ENCODE measurements at regions not wholly inside any gene's neighbourhood (a gene's known extent, or its start where the extent isn't known, plus 50 kb on each side); places are given as distances from the start of the nearest gene placed in this dataset.

GRCh38 chr20:22529150-22530019, 55.0 kb downstream of the FOXA2 start:
- H3K36me3 ChIP-seq, result no peaks in the 10 kb centered on the region
- H3K9me3 ChIP-seq, result no peaks in the 10 kb centered on the region
- no peak overlapping the region for H3K27ac ChIP-seq
- no peaks in the 10 kb centered on the region for H3K4me1 ChIP-seq
- no peak for DNase-seq
- peaks cover 0 to 24% (median 0%) of the 10 kb centered on the region in 4 donors for H3K27me3 ChIP-seq
- H3K4me3 ChIP-seq, result no peak overlapping the region
- WGBS, 2 donors, result 55 to 56% methylated on average over 10 to 13 of the region's 13 CpGs
- TF ChIP-seq POLR2A (IDR thresholded peaks at IDR 0.05) (no peak), CTCF (IDR thresholded peaks at IDR 0.05) (no peak)
- intact Hi-C loops (cut with DNase I), result no loop called here

- WGBS, 2 donors, result 69 to 84% methylated on average over 3 of the region's 3 CpGs
These were observed 57.8 kb downstream of the FOXA2 start for GRCh38 chr20:22526512-22527012.

GRCh38 chr20:22525821-22526220, 58.6 kb downstream of the FOXA2 start:
- WGBS, 2 donors, result 66 to 70% methylated on average over 6 of the region's 7 CpGs
- no peaks in the 10 kb centered on the region for H3K36me3 ChIP-seq
- peaks cover 0 to 41% (median 0%) of the 10 kb centered on the region in 4 donors for H3K27me3 ChIP-seq
- no peaks in the 10 kb centered on the region for H3K9me3 ChIP-seq
- H3K4me1 ChIP-seq, result no peaks in the 10 kb centered on the region
- intact Hi-C loops (cut with DNase I), result no loop called here
- TF ChIP-seq CTCF (IDR thresholded peaks at IDR 0.05), result no peak
- no peak for TF ChIP-seq POLR2A (IDR thresholded peaks at IDR 0.05)
- no peak overlapping the region for H3K27ac ChIP-seq
- no peak for DNase-seq
- no peak overlapping the region for H3K4me3 ChIP-seq

More at GRCh38 chr20:22526512-22527012, 57.8 kb downstream of the FOXA2 start:
- Histone ChIP-seq H3K9me3 (no peaks in the 10 kb centered on the region), H3K27ac (no peak overlapping the region), H3K4me3 (no peak overlapping the region), H3K36me3 (no peaks in the 10 kb centered on the region), H3K27me3 (peaks cover 0 to 47% (median 0%) of the 10 kb centered on the region in 4 donors), H3K4me1 (no peaks in the 10 kb centered on the region)
- intact Hi-C loops (cut with DNase I), result no loop called here
- DNase-seq, result no peak
- no peak for TF ChIP-seq CTCF (IDR thresholded peaks at IDR 0.05)
- no peak for TF ChIP-seq POLR2A (IDR thresholded peaks at IDR 0.05)

- H3K4me3 ChIP-seq, result no peak overlapping the region
- TF ChIP-seq CTCF (IDR thresholded peaks at IDR 0.05), result no peak
- TF ChIP-seq POLR2A (IDR thresholded peaks at IDR 0.05), result no peak
- no peaks in the 10 kb centered on the region for H3K9me3 ChIP-seq
- H3K27me3 ChIP-seq, result peaks cover 0 to 43% (median 0%) of the 10 kb centered on the region in 4 donors
- DNase-seq, result no peak
- intact Hi-C loops (cut with DNase I), result no loop called here
- no peaks in the 10 kb centered on the region for H3K4me1 ChIP-seq
- 79% methylated on average over 4 of the region's 4 CpGs for WGBS, 2 donors
- no peaks in the 10 kb centered on the region for H3K36me3 ChIP-seq
- H3K27ac ChIP-seq, result no peak overlapping the region
These were observed 59.1 kb downstream of the FOXA2 start for GRCh38 chr20:22525069-22525820.
